Ovary (tissue), 7 donors: ENCODE measurements at regions not wholly inside any gene's neighbourhood (a gene's known extent, or its start where the extent isn't known, plus 50 kb on each side); places are given as distances from the start of the nearest gene placed in this dataset.

Source experiments
- DNase-seq, 5 donors: peaks; one replicate each; pipeline ENCODE4 v3.0.0-alpha.2; 2019 to 2020
- H3K27ac ChIP-seq, 2 donors: fragments of 200-600 bp; one replicate each; pipeline versions ENCODE4 v1.5.1 to v1.8.0; 2019 to 2022
- H3K27me3 ChIP-seq: fragments of 200-600 bp; one replicate; pipeline ENCODE4 v1.8.0; 2022
- H3K36me3 ChIP-seq: fragments of 200-600 bp; sonication (generic); one replicate; pipeline ENCODE4 v1.5.1; 2019
- H3K4me1 ChIP-seq: one replicate; pipeline ENCODE4 v1.8.1; 2013; ENCODE audit warnings: mild to moderate bottlenecking, moderate library complexity; ENCODE audit not compliant: insufficient read depth
- H3K4me3 ChIP-seq: fragments of 200-600 bp; sonication (generic); one replicate; pipeline ENCODE4 v1.5.1; 2017
- H3K9me3 ChIP-seq, 2 donors: fragments of 200-600 bp in 1 of 2; sonication (generic) in 1 of 2; one replicate each; pipeline versions ENCODE4 v1.5.1 to v1.8.1; 2013 to 2019; ENCODE audit warnings: mild to moderate bottlenecking in 1 of 2, moderate library complexity in 1 of 2
- EP300 ChIP-seq: sonication (generic); formaldehyde crosslinking; IDR thresholded peaks from one replicate; pipeline ENCODE4 v1.6.1; 2017; ENCODE audit warnings: antibody characterized with exemption
- POLR2A ChIP-seq: fragments of 450-650 bp; IDR thresholded peaks from one replicate; pipeline ENCODE4 v1.6.1; 2017; ENCODE audit warnings: antibody characterized with exemption, mild to moderate bottlenecking, moderate library complexity
- WGBS, 3 donors: extraction: QIAGEN DNeasy Blood & Tissue Kit in 1 of 3; methylation state at CpG; one replicate each; pipeline versions ENCODE4 v1.1.5 to v1.1.7; 2013 to 2017; 5-methylcytosine and 5-hydroxymethylcytosine counted together
- intact Hi-C, 4 donors: fragments of 100-400 bp; cut with DNase I; formaldehyde crosslinking; loops; one replicate each; pipeline versions ENCODE4 v1.11.0 to v1.15.1; 2022 to 2023
- TF ChIP-seq, protein P1 (sequence below), 3 donors: fragments of 450-650 bp in 2 of 3; fragments of 200-600 bp in 1 of 3; IDR thresholded peaks; one replicate each; pipeline versions ENCODE4 v1.5.1 to v1.8.0; 2016 to 2022; ENCODE audit warnings: antibody characterized with exemption in 3 of 3, mild to moderate bottlenecking in 1 of 3
- donor health status: DM: no; HTN: no; CAD: no; lungs with moderate emphysema.
- donor health status: DM: no; HTN: no; CAD: no.
- donor health status: Bipolar disorder and iron deficiency.
- donor health status: DM: no; HTN: no; CAD: no.
- donor health status: DM: yes; HTN: yes; CAD: no.

DNA sequence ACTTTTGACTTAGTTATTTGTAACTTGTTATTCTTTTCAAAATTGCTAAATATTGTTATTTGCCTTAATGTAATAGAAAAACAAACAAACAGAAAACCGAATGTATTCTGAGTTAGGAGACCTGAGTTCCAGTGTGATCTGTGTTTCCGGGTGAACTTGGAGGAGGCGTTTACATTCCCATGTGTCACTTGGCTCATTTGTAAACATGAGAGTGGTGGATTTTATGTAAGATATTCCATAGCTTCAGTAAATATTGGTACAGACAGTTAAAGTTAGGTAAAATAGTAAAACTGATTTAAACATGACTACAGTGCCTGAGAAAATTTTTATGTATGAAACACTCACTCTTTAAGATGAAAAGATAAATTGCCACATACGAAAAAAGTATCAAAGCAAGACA is 287.3 kb upstream of the POU1F1 start:
- WGBS, 3 donors: 46 to 74% (median 49%) methylated on average over 4 of the region's 4 CpGs
- no peak for DNase-seq
- Histone ChIP-seq H3K27ac (no peak overlapping the region), H3K4me3 (no peak overlapping the region), H3K36me3 (no peaks in the 10 kb centered on the region), H3K9me3 (no peaks in the 10 kb centered on the region), H3K27me3 (no peaks in the 10 kb centered on the region), H3K4me1 (no peaks in the 10 kb centered on the region)
- TF ChIP-seq POLR2A (no peak), EP300 (no peak)
- TF ChIP-seq, protein P1, sequence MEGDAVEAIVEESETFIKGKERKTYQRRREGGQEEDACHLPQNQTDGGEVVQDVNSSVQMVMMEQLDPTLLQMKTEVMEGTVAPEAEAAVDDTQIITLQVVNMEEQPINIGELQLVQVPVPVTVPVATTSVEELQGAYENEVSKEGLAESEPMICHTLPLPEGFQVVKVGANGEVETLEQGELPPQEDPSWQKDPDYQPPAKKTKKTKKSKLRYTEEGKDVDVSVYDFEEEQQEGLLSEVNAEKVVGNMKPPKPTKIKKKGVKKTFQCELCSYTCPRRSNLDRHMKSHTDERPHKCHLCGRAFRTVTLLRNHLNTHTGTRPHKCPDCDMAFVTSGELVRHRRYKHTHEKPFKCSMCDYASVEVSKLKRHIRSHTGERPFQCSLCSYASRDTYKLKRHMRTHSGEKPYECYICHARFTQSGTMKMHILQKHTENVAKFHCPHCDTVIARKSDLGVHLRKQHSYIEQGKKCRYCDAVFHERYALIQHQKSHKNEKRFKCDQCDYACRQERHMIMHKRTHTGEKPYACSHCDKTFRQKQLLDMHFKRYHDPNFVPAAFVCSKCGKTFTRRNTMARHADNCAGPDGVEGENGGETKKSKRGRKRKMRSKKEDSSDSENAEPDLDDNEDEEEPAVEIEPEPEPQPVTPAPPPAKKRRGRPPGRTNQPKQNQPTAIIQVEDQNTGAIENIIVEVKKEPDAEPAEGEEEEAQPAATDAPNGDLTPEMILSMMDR (IDR thresholded peaks at IDR 0.05): no peak
- intact Hi-C loops: no loop called here

GRCh38 chr3:87558492-87558891 is 282.1 kb upstream of the POU1F1 start:
- Histone ChIP-seq H3K27ac (no peak overlapping the region), H3K9me3 (no peaks in the 10 kb centered on the region), H3K27me3 (no peaks in the 10 kb centered on the region), H3K4me3 (no peak overlapping the region), H3K4me1 (no peaks in the 10 kb centered on the region), H3K36me3 (no peaks in the 10 kb centered on the region)
- 69 to 75% (median 70%) methylated on average over 3 of the region's 3 CpGs for WGBS, 3 donors
- intact Hi-C loops: no loop called here
- DNase-seq: no peak
- no peak for TF ChIP-seq EP300
- TF ChIP-seq, protein P1 (IDR thresholded peaks at IDR 0.05): no peak
- no peak for TF ChIP-seq POLR2A

DNA sequence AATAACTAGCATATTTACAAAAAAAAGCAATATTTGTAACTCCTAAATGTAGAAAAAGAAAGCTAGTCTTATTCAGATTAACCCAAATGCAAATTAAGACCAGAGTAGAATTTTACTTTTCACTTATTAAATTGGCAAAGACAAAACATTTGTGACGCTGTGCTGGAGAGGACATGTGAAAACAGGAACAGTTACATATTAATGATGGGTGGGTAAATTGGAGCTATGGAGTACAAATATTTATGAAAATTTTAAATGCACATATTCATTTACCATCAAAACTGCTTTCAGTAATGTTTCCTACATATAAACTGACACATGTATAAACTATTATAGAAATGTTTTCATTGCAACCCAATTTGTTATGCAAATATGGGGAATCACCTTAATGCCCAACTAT is 278.9 kb upstream of the POU1F1 start:
- H3K4me1 ChIP-seq: no peaks in the 10 kb centered on the region

DNA sequence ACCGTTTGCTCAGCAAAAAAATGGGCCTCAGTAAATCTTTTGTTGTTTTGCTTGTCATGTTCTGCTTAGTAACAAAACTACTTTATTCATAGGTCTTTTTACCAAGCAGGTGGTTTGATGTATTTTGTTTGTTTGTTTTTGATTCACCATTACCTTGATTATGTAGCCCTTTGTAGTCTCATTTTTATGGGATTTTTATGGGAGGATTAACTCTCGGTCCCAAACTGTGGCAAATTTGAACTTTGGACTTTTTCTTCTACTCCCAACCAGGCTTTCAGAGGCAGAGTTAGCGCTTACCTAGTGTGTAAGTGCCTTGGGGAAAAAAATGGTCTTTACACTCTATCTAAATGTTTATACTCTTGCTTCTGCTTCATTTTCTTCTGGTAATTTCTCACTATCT is 276.7 kb upstream of the POU1F1 start:
- TF ChIP-seq, protein P1 (IDR thresholded peaks at IDR 0.05): no peak
- TF ChIP-seq EP300: no peak
- TF ChIP-seq POLR2A: no peak
- Histone ChIP-seq H3K36me3 (no peaks in the 10 kb centered on the region), H3K9me3 (no peaks in the 10 kb centered on the region), H3K27me3 (no peaks in the 10 kb centered on the region), H3K4me3 (no peak overlapping the region), H3K4me1 (no peaks in the 10 kb centered on the region), H3K27ac (no peak overlapping the region)
- 63 to 66% (median 66%) methylated on average over 3 of the region's 3 CpGs for WGBS, 3 donors
- DNase-seq: no peak
- intact Hi-C loops: no loop called here

More for the DNA sequence above, 278.9 kb upstream of the POU1F1 start:
- Histone ChIP-seq H3K36me3 (no peaks in the 10 kb centered on the region), H3K9me3 (no peaks in the 10 kb centered on the region), H3K27me3 (no peaks in the 10 kb centered on the region), H3K4me3 (no peak overlapping the region), H3K27ac (no peak overlapping the region)
- 0 to 43% (median 38%) methylated on average over 1 of the region's 1 CpG for WGBS, 3 donors
- intact Hi-C loops: no loop called here
- TF ChIP-seq POLR2A: no peak
- DNase-seq: no peak

DNA sequence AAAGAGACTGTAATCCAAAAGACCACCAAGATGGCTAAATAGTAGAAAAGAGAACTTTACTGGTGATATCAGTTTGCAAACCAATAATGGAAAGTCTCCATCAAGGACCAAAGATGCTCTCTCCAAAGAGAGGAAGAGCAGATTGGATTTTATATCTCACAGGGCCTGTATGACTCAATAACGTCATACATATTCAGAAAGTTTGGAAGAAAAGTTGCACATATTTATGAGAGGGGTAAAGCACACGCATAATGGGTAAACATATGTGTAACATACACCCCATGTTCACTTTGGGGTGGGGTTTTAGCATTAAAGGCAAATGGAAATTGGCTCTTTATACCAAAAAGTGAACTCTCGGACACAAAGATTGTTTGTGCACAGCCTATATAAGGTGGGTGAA is 274.5 kb upstream of the POU1F1 start:
- H3K4me3 ChIP-seq: no peak overlapping the region
- H3K27me3 ChIP-seq: no peaks in the 10 kb centered on the region
- no peaks in the 10 kb centered on the region for H3K4me1 ChIP-seq
- H3K9me3 ChIP-seq: no peaks in the 10 kb centered on the region
- no peaks in the 10 kb centered on the region for H3K36me3 ChIP-seq
- intact Hi-C loops: no loop called here
- TF ChIP-seq POLR2A (no peak), EP300 (no peak)
- TF ChIP-seq, protein P1 (IDR thresholded peaks at IDR 0.05): no peak
- 80 to 89% (median 84%) methylated on average over 3 of the region's 3 CpGs for WGBS, 3 donors
- H3K27ac ChIP-seq: no peak overlapping the region
- DNase-seq: no peak
